ENCODE measurements at regions not wholly inside any gene's neighbourhood (a gene's known extent, or its start where the extent isn't known, plus 50 kb on each side); places are given as distances from the start of the nearest gene placed in this dataset.

DNA sequence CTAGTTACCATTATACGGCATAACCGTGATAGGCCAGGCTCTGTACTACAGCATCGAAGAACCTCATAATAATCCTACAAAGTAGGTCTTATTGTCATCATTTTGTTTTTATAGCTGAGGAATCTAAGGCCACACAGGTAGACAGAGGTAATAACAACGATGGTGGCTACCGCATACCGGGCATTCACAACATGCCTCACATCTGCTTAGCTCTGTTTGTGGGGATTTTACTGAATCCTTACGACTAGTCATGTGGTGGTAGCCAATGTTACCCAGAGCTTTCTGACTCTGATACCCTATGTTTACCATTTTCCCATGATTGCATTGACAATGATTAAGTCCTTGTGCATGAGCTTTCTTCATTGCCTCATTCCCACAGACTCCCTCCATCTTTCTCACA is 269.4 kb downstream of the TCF7L2 start:
- peaks cover 6% of the 10 kb centered on the region for H3K4me1 Mint-ChIP-seq

DNA sequence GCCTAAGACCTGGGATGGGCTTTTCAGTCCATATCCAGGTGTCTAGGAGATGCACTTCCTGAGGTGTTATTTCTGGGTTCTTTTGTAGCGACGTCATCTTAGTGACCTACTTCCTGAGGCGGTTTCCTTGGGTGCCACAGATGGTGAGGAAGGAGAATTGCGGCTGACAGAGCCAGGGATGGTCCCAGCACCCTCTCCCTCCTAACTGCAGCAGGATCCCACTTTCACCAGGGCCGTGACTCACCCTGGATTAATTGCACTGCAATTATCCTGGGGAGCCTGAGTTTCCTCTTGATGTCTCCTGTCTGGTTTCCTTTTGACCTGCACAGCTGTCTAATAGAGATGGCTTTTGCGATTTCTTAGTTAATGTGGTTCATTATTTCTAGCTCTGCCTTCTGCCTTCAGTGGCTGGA is 271.7 kb downstream of the TCF7L2 start:
- Mint-ChIP-seq H3K4me3 (no peak overlapping the region), H3K9me3 (no peaks in the 10 kb centered on the region), H3K27ac (no peak overlapping the region), H3K4me1 (peaks cover 13% of the 10 kb centered on the region), H3K27me3 (peaks cover 24% of the 10 kb centered on the region), H3K36me3 (no peaks in the 10 kb centered on the region)
- no peak for DNase-seq

More for the DNA sequence above, 269.4 kb downstream of the TCF7L2 start:
- H3K27me3 Mint-ChIP-seq: peaks cover 29% of the 10 kb centered on the region
- no peak overlapping the region for H3K27ac Mint-ChIP-seq
- H3K4me3 Mint-ChIP-seq: no peak overlapping the region
- no peak for DNase-seq
- no peaks in the 10 kb centered on the region for H3K9me3 Mint-ChIP-seq
- no peaks in the 10 kb centered on the region for H3K36me3 Mint-ChIP-seq

DNA sequence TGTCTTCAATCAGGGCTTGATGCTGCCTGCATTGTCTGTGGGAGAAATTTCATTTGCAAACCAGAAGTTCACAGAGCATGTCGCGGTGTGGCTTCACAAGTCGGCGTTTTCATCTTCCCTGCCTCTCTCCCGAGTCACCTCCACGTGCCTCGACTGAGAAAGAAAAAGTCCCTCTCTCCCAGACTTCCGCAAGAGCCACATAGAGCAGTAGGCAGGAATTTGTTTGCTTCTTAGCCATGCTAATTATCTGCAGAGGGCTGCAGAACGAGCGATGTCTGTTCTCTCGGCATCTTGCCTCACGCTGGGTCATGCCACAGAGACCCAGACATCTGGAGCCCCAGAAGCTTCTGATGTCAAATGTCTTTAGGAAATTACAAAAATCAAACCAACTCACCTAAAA is 272.2 kb downstream of the TCF7L2 start:
- no peaks in the 10 kb centered on the region for H3K9me3 Mint-ChIP-seq
- DNase-seq: no peak
- no peaks in the 10 kb centered on the region for H3K36me3 Mint-ChIP-seq
- peaks cover 15% of the 10 kb centered on the region for H3K4me1 Mint-ChIP-seq
- no peak overlapping the region for H3K27ac Mint-ChIP-seq
- no peak overlapping the region for H3K4me3 Mint-ChIP-seq
- H3K27me3 Mint-ChIP-seq: peaks cover 24% of the 10 kb centered on the region

DNA sequence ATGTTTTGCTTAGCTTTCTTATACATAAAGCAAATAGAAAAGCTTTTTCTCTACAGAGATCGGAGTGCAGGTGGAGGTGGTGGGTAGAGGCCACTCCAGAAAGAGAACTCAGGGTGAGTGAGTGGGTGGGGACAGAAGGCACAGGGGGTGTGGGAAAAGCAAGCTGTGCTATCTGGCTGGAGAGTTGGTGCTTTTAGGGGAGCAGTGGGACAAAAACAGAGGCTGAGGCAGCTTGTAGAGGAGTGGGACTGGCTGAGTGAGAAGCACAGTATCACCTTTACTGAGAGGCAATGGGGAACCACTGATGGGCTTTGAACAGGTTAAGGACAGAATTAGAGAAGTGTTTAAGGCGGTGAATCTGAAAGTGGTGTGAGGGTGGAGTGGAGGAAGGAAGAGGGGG is 275.3 kb downstream of the TCF7L2 start:
- no peak overlapping the region for H3K27ac Mint-ChIP-seq
- H3K9me3 Mint-ChIP-seq: no peaks in the 10 kb centered on the region
- no peaks in the 10 kb centered on the region for H3K36me3 Mint-ChIP-seq
- H3K4me3 Mint-ChIP-seq: no peak overlapping the region
- no peak for DNase-seq
- H3K27me3 Mint-ChIP-seq: peaks cover 42% of the 10 kb centered on the region
- peaks cover 15% of the 10 kb centered on the region for H3K4me1 Mint-ChIP-seq

DNA sequence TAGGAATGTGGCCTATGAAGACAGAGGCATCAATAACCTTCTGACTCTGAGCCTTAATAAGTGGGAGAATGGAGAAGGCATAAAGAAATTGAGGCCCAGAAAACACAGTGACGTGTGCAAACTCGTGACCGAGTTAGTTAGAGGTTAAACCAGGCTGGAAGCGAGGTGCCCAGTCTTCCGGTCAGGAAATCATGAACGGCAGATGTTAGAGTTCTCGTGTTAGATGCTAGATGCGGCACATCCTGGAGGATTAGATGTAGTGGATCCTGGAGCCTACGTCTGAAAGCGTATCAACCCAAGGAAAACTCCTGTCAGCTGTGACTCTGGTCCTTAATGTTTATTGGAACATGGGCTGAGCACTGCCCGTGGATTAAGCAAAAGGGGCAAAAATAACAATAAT is 275.9 kb downstream of the TCF7L2 start:
- DNase-seq: no peak
- Mint-ChIP-seq H3K9me3 (no peaks in the 10 kb centered on the region), H3K27ac (no peak overlapping the region), H3K4me3 (no peak overlapping the region), H3K27me3 (peaks cover 42% of the 10 kb centered on the region), H3K4me1 (peaks cover 15% of the 10 kb centered on the region), H3K36me3 (no peaks in the 10 kb centered on the region)

DNA sequence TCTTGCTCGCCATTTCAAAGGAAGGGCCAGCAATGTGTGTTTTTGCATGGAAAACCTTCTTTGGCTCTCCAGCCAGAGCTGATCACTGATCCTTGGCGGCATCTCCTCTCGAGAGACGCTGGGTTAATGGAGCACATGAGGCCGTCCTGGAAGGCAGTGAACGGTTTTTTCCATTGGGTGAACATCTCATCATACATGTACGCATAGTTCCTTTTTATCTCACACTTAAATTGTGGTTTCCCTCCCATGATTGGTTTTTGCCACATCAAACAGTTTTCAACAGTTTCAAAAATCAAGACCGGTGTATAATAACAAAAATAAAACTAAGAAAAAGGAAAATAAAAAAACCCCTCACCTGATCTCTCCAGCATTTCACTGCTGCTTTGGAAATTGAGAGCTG is 276.4 kb downstream of the TCF7L2 start:
- peak; percentile 43 for DNase-seq
- H3K27ac Mint-ChIP-seq: no peak overlapping the region
- no peaks in the 10 kb centered on the region for H3K36me3 Mint-ChIP-seq
- H3K27me3 Mint-ChIP-seq: peaks cover 44% of the 10 kb centered on the region
- H3K4me3 Mint-ChIP-seq: no peak overlapping the region
- peaks cover 15% of the 10 kb centered on the region for H3K4me1 Mint-ChIP-seq
- H3K9me3 Mint-ChIP-seq: no peaks in the 10 kb centered on the region

DNA sequence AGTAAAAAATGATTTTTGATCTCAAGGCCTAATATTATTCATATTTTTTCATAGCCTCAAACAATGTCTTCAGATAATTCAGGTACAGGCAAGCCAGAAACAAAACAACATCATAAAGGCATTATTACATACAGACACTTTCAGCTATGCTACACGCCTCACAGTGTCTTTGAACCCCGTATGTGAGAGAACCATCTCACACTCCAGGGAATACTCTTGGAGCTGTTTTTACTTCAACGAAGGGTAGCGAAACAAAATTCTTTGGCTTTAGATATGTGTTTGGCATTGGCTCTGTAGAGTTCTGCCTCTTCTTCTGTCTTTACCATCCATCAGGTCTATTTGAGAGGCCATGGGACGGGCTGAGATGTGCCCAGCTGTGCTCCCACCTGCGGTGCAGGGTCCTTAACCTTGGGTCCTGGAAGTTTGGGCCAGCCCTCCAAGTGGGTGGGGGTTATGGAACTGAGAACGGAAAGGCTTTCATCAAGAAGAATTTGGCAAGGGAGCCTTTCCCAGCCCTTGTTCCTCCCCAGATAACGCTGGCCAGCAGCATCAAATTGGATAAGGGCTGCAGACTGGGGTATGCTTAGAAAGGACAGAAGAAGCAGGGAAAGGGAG is 276.9 kb downstream of the TCF7L2 start:
- no peaks in the 10 kb centered on the region for H3K36me3 Mint-ChIP-seq
- no peak overlapping the region for H3K4me3 Mint-ChIP-seq
- no peaks in the 10 kb centered on the region for H3K9me3 Mint-ChIP-seq
- H3K27ac Mint-ChIP-seq: no peak overlapping the region
- H3K27me3 Mint-ChIP-seq: peaks cover 43% of the 10 kb centered on the region
- no peak for DNase-seq
- peaks cover 15% of the 10 kb centered on the region for H3K4me1 Mint-ChIP-seq

DNA sequence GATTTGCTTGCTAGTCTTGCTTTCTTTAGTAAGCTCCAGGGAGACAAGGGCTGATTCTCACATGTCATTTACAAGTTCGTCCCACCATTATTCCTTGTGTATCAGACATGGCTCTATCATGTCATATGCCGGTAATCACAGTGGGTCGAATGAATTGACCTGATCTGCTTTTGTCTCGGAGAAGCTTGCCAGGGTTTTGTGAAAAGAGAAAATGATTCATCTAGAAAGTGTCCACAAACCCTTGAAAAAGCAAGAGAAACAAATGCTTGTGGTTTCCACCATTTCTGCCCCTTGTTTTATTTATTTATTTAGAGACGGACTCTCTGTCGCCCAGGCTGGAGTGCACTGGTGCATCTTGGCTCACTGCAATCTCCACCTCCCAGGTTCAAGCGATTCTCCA is 278.5 kb downstream of the TCF7L2 start:
- DNase-seq: no peak
- Mint-ChIP-seq H3K4me3 (no peak overlapping the region), H3K36me3 (no peaks in the 10 kb centered on the region), H3K4me1 (peaks cover 13% of the 10 kb centered on the region), H3K27me3 (peaks cover 29% of the 10 kb centered on the region), H3K9me3 (no peaks in the 10 kb centered on the region), H3K27ac (no peak overlapping the region)

DNA sequence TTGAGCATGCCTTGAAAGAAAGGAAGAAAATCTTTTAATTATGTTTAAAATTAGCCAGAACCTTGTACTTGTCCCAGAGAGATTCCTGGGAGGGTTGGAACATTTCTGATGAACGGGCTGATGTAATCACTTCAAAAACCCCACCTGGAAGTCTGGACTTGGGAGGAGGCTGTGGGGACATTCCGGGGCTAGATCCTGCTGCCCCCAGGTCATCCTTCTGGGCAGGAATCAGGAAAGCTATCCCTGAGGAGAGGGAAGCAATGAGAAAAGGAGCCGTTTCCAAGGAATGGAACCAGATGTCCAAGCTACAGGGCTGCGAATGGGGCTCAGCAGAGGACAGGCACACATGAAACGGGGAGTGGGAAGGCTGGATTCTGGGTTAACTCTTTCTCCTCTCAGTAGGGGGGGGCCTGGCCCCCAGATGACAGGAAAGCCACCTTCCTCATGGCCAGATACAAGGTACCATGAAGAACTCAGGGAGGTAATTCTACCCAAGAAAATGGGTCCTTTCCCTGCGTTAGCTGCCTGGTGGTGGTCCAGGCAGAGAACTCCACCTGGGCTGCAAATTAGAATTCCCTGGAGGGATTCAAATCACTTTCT is 280.1 kb downstream of the TCF7L2 start:
- Mint-ChIP-seq H3K4me3 (no peak overlapping the region), H3K9me3 (no peaks in the 10 kb centered on the region), H3K27ac (no peak overlapping the region), H3K36me3 (no peaks in the 10 kb centered on the region), H3K27me3 (peaks cover 21% of the 10 kb centered on the region), H3K4me1 (peaks cover 13% of the 10 kb centered on the region)
- no peak for DNase-seq

DNA sequence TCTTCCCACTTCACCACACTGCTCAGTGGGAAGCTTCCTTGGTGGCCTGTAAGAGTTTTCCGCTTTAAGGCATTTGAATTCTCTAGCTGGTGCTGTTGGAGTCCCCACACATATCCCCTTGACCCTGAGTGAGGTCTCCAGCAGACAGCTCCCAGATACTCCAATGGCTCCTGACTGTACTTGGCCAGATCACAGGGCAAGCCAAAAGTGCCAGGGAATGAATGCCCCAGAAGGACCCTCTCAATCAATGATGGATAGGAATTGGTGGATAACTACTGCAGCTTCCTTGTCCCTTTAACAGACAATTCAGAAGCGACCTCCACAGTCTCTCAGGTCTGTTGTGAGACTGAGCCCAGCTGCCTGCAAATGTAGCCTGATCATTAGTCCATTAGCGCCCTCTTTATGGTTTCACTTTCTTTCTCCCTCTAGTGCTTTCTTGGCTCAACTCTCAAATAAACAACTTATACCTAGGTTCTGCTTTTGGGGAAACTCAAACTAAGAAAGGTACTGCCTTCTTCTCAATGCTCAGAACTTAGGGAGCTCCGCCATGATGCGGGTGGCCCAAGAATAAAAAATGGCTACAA is 283.0 kb downstream of the TCF7L2 start:
- no peaks in the 10 kb centered on the region for H3K36me3 Mint-ChIP-seq
- H3K27me3 Mint-ChIP-seq: peaks cover 15% of the 10 kb centered on the region
- no peaks in the 10 kb centered on the region for H3K4me1 Mint-ChIP-seq
- no peak overlapping the region for H3K27ac Mint-ChIP-seq
- H3K9me3 Mint-ChIP-seq: no peaks in the 10 kb centered on the region
- no peak for DNase-seq
- no peak overlapping the region for H3K4me3 Mint-ChIP-seq

DNA sequence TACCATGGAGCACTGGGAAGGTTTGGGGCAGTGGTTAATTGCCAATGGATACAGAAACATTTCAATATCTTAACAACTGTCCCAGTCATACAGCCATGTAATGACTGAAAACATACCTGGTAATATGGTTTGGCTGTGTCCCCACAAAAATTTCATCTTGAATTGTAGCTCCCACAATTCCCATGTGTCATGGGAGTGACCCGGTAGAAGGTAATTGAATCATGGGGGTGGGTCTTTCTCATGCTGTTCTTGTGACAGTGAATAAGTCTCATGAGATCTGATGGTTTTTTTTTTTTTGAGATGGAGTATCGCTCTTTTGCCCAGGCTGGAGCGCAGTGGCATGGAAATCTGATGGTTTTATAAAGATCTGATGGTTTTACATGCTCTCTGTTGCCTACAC is 284.4 kb downstream of the TCF7L2 start:
- H3K27me3 Mint-ChIP-seq: peaks cover 11% of the 10 kb centered on the region
- H3K27ac Mint-ChIP-seq: no peak overlapping the region
- H3K9me3 Mint-ChIP-seq: no peaks in the 10 kb centered on the region
- no peaks in the 10 kb centered on the region for H3K4me1 Mint-ChIP-seq
- no peaks in the 10 kb centered on the region for H3K36me3 Mint-ChIP-seq
- H3K4me3 Mint-ChIP-seq: no peak overlapping the region
- no peak for DNase-seq

DNA sequence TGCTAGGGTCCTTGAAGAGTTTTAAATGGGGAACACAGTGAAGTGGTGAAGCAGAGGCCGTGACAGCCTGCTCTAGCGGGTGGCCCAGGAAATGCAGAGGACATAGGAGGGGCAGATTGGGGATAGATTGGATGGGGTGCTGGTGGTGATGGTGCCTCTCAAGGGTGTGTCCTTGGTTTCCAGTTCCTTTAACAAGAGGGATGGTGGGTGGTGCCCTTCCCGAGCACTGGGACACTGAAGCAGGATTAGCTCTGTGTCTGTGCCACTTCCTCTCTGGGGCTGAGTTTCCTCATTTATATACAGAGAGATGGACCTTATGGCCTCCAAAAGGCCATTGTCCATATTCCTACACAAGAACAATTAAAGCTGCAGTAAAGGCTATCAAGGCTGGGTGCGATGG is 285.5 kb downstream of the TCF7L2 start:
- H3K36me3 Mint-ChIP-seq: no peaks in the 10 kb centered on the region
- no peak overlapping the region for H3K27ac Mint-ChIP-seq
- no peaks in the 10 kb centered on the region for H3K9me3 Mint-ChIP-seq
- no peak overlapping the region for H3K4me3 Mint-ChIP-seq
- DNase-seq: no peak
- peaks cover 10% of the 10 kb centered on the region for H3K27me3 Mint-ChIP-seq
- H3K4me1 Mint-ChIP-seq: no peaks in the 10 kb centered on the region

DNA sequence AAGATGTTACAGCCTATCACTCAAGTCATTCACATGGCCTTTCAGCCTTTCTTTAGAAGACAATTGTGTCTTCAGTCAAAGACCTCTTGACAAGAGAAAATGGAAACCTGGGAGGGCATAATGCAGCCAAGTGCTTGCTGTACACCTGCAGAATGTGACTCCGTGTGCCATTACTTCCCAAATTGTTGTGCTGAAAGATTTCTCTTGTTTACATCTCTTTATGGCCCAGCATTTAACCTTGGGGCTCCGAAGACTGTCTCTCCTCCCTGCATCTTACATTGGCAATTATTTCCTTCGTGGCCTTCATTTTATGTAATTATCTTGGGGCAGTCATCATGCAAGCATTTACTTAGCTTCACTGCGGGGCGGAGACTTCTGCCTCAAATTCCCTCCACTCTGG is 287.0 kb downstream of the TCF7L2 start:
- Mint-ChIP-seq H3K4me1 (peaks cover under 1% of the 10 kb centered on the region), H3K27me3 (peaks cover 15% of the 10 kb centered on the region), H3K27ac (no peak overlapping the region), H3K36me3 (no peaks in the 10 kb centered on the region), H3K9me3 (no peaks in the 10 kb centered on the region), H3K4me3 (no peak overlapping the region)
- DNase-seq: no peak

DNA sequence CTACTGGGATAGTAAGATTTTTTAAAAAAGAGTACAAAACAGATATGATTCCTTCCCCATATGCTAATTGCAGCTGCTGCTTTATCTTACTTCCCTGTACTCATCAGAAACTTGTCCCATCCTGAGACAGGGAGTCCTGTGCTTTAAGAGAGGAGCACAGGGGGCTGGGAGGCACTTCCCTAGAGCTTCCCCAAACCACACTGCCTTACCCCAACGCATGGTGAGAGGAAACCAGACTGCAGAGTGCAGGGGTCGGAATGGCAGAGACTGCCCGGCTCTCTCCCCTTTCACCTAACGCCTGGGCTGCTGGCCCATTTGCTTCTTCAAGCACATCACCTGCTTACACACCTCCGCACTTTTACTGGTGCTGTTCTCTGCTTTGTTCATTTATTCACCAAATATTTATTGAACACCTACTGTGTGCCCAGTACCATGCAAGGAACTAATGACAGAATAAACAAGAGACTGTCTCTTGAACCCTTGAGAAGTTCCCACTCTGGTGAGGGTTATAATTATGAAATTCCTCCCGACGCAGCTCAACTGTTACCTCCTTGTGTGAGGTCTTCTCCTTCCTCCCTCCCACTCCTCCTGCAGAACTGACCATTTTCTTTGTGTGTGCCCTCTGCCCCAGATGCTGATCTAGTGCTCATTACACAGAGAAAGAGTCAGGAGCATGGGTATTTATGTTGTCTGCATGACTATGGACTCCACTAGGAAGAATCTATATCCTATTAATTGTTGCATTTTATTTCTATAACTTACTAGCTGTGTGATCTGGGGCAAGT is 289.7 kb downstream of the TCF7L2 start:
- Mint-ChIP-seq H3K27ac (no peak overlapping the region), H3K9me3 (no peaks in the 10 kb centered on the region), H3K27me3 (peaks cover 20% of the 10 kb centered on the region), H3K36me3 (no peaks in the 10 kb centered on the region), H3K4me1 (peaks cover 2% of the 10 kb centered on the region), H3K4me3 (no peak overlapping the region)
- no peak for DNase-seq

DNA sequence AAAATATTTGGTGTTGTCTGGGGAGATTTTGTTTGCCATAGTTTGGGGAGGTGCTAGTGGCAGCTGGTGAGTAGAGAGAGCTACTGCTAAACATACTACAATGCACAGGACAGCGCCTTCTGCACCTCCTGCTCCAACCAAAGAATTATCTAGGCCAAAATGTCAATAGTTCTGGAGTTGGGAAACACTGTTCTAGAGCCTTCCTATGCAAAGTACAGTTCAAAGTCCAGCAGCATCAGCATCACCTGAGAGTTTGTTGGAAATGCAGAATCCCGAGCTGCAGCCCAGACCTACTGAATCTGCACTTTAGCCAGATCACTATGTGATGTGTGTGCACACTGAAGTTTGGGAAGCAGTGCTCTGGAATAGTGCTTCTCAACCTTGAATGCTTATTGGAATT is 290.7 kb downstream of the TCF7L2 start:
- peaks cover 20% of the 10 kb centered on the region for H3K27me3 Mint-ChIP-seq

More for the DNA sequence above, 290.7 kb downstream of the TCF7L2 start:
- Mint-ChIP-seq H3K4me3 (no peak overlapping the region), H3K27ac (no peak overlapping the region), H3K9me3 (no peaks in the 10 kb centered on the region), H3K4me1 (peaks cover 2% of the 10 kb centered on the region), H3K36me3 (no peaks in the 10 kb centered on the region)
- DNase-seq: no peak
